ENCODE measurements at regions not wholly inside any gene's neighbourhood (a gene's known extent, or its start where the extent isn't known, plus 50 kb on each side); places are given as distances from the start of the nearest gene placed in this dataset.

DNA sequence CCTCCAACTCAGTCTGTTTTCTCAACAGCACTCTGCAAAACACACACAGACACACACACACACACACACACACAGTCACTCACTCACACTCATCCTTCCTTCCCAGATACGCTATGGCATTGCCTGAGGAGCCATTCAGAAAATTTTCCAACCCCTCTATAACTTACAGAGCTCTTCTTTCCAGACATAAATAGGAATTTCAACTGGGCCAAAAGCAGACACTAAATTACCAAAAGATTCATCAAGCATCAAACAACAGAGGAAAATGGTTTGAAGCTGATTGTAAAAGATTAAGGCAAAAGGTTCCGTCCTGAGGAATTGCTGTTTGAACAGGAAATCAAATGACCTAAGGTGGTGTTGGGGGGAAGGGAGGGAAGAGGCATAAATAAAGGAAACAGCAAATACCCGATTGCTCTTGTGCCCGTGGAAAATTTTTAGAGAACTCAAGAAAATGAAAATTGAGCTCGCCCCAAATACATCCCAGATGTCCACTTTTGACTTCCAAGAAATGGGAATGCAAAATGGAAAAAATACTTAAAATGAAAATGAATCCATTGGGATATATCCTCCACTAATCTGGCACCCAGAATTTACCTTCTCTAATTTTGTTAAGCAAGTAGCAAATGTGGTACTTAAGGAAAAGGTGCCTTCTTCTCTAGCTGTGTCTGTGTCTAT, 183.6 kb downstream of the QDPR start:
- Histone ChIP-seq H3K9me3 (no peaks in the 10 kb centered on the region), H3K4me3 (no peak overlapping the region), H3K36me3 (no peaks in the 10 kb centered on the region), H3K4me1 (no peaks in the 10 kb centered on the region), H3K27me3 (no peaks in the 10 kb centered on the region), H3K27ac (peak overlapping the region in 1 of 2 donors; percentile 58)
- intact Hi-C loops (cut with DNase I; ENCODE audit: low total_unique reads) = no loop called here
- no peak for DNase-seq (ENCODE audit: low spot score in 2 of 2)
- no peak for TF ChIP-seq POLR2A (IDR thresholded peaks at IDR 0.05)
- TF ChIP-seq POLR2AphosphoS5 (IDR thresholded peaks at IDR 0.05) = no peak
- TF ChIP-seq, protein P1, sequence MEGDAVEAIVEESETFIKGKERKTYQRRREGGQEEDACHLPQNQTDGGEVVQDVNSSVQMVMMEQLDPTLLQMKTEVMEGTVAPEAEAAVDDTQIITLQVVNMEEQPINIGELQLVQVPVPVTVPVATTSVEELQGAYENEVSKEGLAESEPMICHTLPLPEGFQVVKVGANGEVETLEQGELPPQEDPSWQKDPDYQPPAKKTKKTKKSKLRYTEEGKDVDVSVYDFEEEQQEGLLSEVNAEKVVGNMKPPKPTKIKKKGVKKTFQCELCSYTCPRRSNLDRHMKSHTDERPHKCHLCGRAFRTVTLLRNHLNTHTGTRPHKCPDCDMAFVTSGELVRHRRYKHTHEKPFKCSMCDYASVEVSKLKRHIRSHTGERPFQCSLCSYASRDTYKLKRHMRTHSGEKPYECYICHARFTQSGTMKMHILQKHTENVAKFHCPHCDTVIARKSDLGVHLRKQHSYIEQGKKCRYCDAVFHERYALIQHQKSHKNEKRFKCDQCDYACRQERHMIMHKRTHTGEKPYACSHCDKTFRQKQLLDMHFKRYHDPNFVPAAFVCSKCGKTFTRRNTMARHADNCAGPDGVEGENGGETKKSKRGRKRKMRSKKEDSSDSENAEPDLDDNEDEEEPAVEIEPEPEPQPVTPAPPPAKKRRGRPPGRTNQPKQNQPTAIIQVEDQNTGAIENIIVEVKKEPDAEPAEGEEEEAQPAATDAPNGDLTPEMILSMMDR (IDR thresholded peaks at IDR 0.05) = no peak

DNA sequence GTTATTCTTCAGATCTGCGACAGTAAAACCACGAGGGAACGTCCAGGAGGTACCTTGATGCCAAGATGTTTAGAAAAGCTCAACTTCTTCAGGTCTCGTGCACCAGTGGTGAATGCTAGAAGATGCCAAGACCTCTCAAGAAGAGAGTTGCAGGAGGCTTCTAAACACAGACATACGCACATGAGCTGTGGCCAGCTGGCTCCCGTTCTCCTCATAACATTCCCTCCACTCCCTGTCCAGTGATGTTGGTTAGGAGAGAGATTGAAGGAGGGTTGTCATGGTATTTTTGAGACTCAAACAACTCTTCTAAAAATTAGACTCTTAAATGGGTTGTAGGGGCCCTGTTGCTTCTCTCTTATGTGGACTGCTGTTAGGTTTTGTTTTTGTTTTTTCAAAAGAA, 184.3 kb downstream of the QDPR start:
- Histone ChIP-seq H3K4me1 (no peaks in the 10 kb centered on the region), H3K27ac (peak overlapping the region in 1 of 2 donors; percentile 58), H3K4me3 (no peak overlapping the region), H3K27me3 (no peaks in the 10 kb centered on the region), H3K9me3 (no peaks in the 10 kb centered on the region), H3K36me3 (no peaks in the 10 kb centered on the region)
- intact Hi-C loops (cut with DNase I; ENCODE audit: low total_unique reads) = no loop called here
- no peak for DNase-seq (ENCODE audit: low spot score in 2 of 2)
- TF ChIP-seq POLR2AphosphoS5 (IDR thresholded peaks at IDR 0.05) (no peak), POLR2A (IDR thresholded peaks at IDR 0.05) (no peak)
- TF ChIP-seq, protein P1 (IDR thresholded peaks at IDR 0.05) = no peak

DNA sequence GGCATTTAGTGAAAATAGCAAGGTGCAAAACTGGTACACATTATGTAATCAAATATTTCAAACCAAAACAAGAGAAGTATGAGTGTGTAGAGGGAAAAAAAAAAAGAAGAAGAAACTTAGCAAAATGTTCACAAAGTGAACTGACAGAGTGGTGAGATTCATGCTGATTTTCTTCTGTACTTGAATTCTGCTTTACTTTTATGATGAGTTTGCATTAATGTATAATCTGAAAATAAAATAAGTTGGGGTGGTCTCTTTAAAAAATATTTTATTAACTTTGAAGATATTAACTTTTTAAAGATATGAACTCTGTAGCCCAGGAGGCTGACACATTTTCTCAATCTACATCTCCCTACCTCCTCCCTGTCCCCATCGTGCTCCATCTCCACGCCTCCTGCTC, 185.1 kb downstream of the QDPR start:
- no peak overlapping the region for H3K27ac ChIP-seq
- no peaks in the 10 kb centered on the region for H3K4me1 ChIP-seq
- H3K27me3 ChIP-seq = no peaks in the 10 kb centered on the region
- DNase-seq (ENCODE audit: low spot score in 2 of 2) = no peak
- TF ChIP-seq, protein P1 (IDR thresholded peaks at IDR 0.05) = no peak
- no peaks in the 10 kb centered on the region for H3K36me3 ChIP-seq
- no peak overlapping the region for H3K4me3 ChIP-seq
- intact Hi-C loops (cut with DNase I; ENCODE audit: low total_unique reads) = no loop called here
- H3K9me3 ChIP-seq = no peaks in the 10 kb centered on the region

DNA sequence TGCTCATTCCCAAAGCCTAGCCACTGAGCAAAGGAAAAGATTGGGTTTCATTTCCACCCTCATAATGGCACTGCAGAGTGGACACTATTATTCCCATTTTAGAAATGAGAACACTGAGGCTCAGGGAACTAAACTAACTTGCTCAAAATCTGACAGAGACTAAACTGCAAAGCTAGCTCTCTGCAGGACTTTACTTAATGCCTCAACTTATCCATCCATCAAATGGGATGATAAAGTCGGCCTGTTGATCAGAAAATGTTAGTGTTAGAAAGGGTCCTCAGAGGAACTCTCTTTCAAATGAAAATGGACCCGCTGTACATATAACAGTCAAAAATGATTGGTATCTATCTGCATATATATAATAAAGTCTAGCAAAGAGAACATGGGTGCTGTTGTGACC, 186.8 kb downstream of the QDPR start:
- Histone ChIP-seq H3K4me3 (no peak overlapping the region), H3K4me1 (no peaks in the 10 kb centered on the region), H3K27me3 (no peaks in the 10 kb centered on the region), H3K36me3 (no peaks in the 10 kb centered on the region), H3K9me3 (no peaks in the 10 kb centered on the region), H3K27ac (no peak overlapping the region)
- intact Hi-C loops (cut with DNase I; ENCODE audit: low total_unique reads) = no loop called here
- TF ChIP-seq POLR2AphosphoS5 (IDR thresholded peaks at IDR 0.05) (no peak), POLR2A (IDR thresholded peaks at IDR 0.05) (no peak)
- TF ChIP-seq, protein P1 (IDR thresholded peaks at IDR 0.05) = no peak
- no peak for DNase-seq (ENCODE audit: low spot score in 2 of 2)

DNA sequence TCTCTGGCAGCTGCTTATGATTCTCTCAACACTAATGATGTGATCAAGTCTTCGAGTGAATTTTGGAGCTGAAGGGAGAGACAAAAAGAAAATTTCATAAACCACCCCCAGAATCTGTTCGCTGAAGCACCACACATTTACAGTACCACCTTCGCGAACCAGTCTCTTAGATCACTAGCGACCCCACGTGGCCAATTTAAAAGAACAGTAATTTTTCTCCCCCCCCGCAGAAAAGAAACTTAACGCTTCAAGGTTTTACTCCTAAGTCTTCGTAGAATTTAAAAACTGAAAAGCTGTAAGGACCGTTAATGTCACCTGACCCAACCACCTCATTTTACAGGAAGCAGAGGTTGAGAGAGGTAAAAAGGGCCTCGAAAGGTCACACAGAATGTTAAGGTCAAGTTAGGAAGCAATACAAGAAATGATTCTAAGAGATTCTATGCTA, 187.5 kb downstream of the QDPR start:
- no peak for DNase-seq (ENCODE audit: low spot score in 2 of 2)
- H3K27me3 ChIP-seq = no peaks in the 10 kb centered on the region
- peak overlapping the region in 1 of 3 donors; percentile 5 for H3K4me3 ChIP-seq
- no peaks in the 10 kb centered on the region for H3K4me1 ChIP-seq
- H3K36me3 ChIP-seq = no peaks in the 10 kb centered on the region
- intact Hi-C loops (cut with DNase I; ENCODE audit: low total_unique reads) = no loop called here
- TF ChIP-seq, protein P1 (IDR thresholded peaks at IDR 0.05) = peak; percentile 17 to 61 (median 35)
- TF ChIP-seq POLR2AphosphoS5 (IDR thresholded peaks at IDR 0.05) (no peak), POLR2A (IDR thresholded peaks at IDR 0.05) (no peak)
- no peaks in the 10 kb centered on the region for H3K9me3 ChIP-seq
- no peak overlapping the region for H3K27ac ChIP-seq

Measured in breast epithelium (tissue), 4 donors.